HG02642 (cell line): ENCODE measurements at regions not wholly inside any gene's neighbourhood (a gene's known extent, or its start where the extent isn't known, plus 50 kb on each side); places are given as distances from the start of the nearest gene placed in this dataset.
A peak's percentile ranks its signal among the peaks of the same experiment; 100 is the strongest.

Experiments used
- ATAC-seq: cut with Tn5 transposase; IDR thresholded peaks from one replicate; pipeline ENCODE4 v1.9.1; 2021; ENCODE audit warnings: mild to moderate bottlenecking; ENCODE audit not compliant: unreplicated experiment, poor library complexity

DNA sequence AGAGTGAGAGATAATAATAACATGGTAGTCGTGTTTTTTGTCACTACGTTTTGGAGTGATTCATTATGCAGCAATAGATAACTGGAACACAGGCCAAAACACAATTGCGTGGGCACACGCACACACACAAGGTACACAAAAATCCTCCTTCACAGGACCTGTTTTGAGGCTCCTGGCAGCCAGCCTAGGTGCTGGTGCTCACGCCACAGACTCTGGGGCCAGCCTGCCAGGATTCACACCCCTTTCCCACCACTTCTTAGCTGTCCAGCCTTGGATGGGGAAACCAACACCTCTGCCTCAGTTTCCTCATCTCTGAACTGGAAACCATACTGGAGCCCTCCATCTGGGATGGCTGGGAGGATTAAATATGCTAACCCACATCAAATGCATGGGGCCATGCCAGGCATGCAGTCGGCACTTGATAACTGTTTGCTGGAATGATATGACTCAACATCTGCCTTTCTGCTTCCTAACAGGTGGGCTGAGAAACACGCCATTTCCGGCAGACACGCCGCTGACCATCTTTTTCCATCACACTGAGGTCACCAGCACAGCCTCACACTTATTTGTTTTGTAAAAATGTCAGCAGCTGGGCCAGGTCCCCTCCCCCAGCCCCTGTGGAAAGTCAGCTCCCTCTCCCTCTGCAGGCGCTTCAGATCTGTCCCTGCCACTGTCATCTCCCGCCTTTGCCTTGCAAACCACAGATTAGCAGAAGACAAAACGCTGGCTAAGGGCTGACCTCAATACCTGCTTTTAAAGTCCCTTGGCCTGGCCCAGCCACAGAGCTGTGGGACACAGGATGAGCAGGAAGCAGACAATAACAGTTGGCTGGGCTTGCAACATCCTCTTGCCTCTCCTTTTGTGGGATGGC lies 237.5 kb downstream of the BCOR start:
- peak; percentile 63 for ATAC-seq

DNA sequence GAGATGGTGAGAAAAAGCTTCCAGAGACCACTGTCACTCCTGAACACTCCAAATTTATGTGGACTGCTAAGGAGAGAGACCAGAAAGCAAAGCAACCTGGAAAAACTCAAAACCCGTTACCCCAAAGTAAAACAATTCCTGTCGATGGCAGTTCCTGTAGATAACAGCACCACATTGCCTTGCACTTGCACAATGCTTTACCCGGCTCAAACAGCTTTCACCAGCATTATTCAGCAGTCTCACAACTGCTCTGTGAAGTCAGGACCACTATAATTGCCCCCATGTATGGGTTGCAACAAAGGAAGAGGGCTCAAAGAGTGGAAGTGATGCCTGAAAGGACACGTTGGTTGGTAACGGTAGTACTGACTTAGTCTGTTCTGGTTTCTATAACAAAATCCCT lies 234.8 kb downstream of the BCOR start:
- no peak for ATAC-seq

GRCh38 chrX:39866229-39866628 lies 231.5 kb downstream of the BCOR start:
- no peak for ATAC-seq

DNA sequence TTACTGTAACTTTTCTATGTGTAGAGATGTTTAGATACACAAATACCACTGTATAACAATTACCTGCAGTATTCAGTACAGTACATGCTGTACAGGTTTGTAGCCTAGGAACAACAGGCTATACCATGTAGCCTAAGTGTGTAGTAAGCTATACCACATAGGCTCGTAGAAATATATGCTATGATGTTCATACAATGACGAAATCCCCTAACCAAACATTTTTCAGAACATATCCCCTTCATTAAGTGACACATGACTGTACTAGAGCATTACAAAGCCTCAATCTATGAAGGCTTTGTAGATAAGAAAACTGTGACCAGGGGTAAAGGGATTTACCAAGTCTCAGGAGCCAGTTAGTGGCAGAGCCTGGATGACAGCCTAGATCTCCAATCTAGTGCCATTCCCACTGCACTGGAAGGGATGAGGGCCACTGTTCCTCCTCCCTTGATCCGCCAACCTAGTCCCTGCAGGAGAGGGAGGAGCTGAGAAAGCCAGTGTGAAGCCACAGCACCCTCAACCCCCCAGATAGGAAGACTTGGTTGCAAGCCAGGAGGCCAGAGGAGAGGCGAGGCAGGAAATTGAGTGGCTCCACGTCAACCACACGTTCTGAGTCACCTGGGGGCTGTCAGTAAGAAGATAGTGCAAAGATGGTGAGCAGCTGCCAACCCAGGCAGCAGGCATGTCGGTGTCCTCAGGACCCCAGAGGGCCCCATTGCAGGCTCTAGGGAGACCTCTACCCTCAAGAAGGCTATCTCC lies 227.7 kb downstream of the BCOR start:
- no peak for ATAC-seq

DNA sequence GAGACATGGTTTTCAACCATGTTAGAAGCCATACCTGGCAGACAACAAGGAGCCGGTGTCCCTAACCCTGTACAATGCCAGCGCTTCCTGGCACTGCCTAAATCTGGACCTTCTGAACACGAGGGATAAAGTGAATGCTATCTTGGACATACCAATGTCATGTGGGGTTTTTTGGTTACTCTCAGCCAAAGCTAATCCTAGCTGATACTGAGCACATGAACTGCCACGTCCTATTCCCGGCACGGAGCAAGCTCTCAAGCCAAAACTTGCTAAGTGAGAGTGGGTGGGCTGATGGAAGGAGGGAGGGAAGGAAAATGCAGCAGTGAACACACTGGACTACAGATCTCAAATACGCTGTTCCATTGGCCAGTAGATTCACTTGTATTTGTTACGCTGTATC lies 226.1 kb downstream of the BCOR start:
- no peak for ATAC-seq

GRCh38 chrX:39873117-39873516 lies 224.6 kb downstream of the BCOR start:
- no peak for ATAC-seq

DNA sequence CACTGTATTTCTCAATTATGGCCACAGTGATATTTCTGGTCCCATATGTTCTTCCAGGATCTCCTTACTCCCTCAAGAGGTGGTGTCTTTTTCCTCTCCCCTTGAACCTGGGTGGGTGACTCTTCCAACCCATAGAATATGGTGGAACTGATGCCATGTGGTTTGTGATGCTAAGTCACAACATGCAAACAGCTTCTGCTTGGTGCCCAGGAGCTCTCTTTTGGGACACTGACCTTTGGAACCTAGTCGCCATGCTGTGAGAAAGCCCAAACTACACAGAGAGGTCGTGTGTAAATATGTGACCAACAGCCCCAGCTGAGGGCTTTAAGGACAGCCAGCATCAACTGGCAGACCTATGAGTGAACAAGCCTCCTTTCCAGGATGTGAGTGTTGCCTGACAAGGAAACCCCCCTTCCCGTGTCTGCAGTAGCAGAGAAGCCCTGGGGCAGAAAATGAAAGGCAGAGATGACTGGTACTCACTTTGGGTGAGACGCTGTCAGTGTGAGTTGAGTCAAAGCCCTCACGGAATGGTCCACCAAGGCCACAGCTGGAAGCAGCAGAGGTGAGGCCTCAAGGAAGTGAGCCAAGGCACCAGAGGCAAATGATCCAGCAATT lies 223.4 kb downstream of the BCOR start:
- ATAC-seq, result peak; percentile 97

DNA sequence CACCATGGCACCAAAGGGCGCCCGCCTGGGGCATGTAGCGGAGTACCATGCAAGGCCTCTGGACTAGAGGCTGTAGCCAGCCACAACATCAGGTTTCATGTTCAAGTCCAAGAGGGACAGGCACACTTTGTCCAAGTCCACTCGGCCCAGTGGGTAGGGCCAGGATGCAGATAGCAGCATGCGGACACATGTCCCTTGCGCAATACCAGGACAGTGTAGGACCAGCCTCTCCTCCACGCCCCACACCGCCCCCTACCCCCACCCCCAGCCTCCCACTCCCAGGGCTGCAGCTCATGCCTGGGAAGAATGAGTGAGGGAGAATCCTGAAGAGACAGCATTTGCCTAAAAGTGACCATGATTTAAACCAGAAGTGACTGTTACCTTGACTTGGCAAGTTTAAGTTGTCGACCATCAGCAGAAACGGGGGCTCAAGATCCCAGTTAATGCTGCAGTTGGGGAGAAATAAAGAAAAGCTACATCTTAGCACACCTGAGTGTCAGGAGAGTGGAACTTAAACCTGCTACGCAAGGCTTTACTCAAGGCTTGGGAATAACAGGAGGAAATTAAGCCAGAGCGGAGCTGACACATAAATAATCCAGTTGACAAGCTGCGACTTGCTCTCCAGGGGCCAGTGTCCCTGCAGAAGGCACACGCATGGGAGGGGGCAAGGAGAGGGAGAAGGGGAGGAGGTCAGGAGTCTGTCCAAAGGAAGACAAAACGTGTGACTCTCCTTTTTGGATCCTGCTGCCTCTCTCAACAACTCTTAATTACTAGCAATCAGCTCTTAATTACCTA lies 221.7 kb downstream of the BCOR start:
- no peak for ATAC-seq

DNA sequence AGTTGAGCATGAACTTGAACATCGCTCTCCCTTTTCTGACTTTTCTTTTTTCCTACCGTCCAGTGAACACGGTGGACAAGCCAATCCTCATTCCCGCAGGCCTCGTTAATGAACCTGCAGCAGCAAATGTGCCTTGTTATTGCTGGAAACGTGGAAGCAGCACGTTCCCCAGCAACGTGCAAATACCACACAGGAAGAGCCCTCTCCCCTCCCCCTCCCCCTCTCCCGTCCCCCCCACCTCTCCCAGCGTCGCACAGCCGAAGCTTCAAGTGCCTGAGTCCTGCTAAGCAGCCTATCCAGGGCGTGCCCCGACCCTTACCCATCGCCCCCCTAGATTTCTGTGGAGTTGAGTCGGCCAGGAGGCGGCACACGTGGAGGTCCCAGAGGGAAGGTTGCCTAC lies 219.9 kb downstream of the BCOR start:
- no peak for ATAC-seq

DNA sequence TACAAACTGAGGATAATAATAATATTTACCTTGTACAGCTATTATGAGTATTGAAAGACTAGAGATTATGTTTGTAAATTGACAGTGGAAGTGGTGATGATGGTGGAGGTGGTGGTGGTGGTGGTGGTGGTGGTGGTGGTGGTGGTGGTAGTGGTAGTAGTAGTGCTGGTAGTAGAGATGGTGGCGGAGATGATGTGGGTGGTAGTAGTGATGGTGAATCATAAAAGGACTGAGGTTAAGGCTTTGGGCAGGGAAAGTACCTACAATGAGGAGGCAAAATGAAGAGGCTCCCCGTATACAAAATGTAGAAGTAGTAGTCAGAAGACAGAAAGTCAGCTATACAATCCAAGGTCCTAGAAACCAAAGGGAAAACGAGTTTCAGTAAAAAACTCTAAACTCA lies 214.1 kb downstream of the BCOR start:
- ATAC-seq, result no peak

DNA sequence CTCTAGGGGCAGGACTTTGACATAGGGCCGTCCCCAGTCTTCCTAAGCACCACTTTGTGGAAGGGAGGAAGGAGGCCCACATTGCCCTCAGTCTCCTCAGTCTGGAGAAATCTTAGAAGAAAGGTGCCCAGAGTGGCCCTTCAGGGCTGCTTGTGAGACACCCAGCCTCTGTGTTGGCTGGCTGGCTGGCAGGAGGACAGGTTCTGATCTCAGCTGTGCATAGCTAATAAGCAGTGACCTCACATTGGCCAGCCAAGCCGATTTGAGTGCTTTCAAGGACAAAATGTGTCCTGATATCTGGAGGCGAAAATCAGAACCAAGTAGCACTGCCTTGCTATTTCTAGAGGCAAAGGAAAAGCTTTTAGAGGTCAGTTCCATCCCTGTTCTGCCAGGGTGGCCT lies 211.5 kb downstream of the BCOR start:
- ATAC-seq, result no peak

DNA sequence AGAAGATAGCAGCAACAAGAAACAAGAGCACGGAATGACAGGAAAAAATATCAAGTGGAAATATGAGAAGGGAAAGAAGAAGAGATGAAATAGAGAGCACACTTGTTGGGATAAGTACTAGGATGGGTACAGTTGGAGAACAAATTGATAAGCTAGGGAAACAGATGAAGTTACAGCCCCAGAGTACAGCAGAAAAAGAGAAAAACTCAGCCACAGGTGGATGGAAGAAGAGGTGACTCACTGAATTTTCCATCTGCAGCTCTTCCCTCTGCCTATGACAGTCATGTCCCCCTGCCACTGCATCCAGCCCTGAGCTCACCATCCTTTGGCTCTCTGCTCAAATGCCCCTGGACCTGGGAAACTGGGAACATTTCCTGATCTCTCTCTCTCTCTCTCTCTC lies 209.0 kb downstream of the BCOR start:
- no peak for ATAC-seq

- no peak for ATAC-seq
These were observed 208.1 kb downstream of the BCOR start for GRCh38 chrX:39889704-39890103.

DNA sequence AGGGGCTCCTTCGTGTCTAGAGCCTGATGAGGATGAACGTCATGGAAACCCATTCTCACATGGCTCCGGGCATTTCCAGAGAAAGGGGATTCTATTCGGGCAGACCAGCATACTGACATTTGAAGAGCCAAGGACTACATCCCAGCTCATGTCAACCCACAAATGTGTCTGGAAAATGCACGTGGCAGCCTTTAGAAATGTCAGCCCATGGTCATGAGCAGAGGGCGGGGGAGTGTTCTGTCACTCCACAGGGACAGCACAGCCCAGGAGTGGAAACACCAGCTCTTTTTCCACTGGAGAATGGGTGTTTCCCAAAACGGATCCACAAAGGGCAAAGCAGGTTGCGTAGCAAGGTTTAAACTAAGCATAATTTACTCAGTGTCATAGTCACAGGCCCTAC lies 207.0 kb downstream of the BCOR start:
- ATAC-seq, result no peak

DNA sequence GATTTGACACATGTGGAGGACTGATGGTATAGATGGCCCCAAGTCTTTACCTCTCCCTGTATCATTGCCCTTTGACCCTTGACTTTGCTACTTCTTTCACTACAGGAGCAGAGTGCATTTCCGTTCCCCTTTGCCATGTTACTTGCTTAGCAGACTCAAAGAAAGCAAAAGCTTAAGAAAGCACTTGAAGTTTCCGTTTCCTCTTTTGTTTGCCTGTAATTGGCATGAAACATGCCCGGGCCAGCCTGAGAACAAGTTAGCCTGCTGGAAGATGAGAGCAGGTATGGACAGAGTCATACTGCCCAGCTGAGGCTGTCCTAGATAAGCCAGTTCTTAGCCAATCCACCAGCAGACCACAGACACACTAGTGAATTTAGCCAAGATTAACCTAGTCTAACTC lies 206.0 kb downstream of the BCOR start:
- no peak for ATAC-seq

DNA sequence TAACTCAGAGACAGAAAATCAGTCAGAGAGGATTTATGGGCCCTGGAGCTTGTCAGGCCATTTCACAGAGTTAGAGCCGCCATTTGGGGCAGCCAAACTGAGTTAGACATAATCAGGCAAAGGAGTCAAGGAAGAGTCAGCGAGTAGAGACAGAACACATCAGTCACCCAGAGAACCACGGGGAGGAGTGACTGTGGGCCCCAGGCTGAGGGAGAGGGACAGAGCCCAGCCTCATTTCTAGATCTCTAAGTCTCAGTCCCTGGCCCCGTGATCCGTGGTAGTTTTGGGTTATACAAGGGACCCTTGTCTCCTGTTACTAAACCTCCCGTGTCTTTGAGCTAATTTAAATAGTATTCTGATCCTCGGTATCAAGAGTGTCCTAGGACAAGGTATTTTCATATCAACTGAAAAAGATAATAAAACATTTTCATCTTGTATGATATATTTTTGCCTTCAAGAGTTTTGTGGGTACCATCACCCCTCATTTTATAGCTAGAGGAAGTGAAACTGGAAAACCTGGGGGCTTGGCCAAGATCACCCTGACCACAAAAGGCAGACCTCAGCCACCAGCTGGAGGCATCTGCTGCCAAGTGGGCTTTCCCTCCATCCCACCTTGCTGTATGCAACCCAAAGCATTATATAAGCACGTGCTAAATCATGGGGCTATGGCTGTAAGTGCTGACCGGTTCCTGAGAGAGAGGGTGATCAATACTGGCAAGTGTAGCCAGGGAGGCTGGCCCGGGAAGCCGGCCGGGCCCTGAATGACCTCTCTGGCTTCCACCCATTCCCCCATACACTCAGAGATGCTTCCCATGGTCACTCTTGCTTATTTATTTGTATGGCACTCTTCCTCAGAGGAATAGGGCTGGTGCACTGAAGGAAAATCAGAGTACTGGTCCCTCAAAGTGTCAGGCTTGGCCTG lies 204.1 kb downstream of the BCOR start:
- no peak for ATAC-seq

DNA sequence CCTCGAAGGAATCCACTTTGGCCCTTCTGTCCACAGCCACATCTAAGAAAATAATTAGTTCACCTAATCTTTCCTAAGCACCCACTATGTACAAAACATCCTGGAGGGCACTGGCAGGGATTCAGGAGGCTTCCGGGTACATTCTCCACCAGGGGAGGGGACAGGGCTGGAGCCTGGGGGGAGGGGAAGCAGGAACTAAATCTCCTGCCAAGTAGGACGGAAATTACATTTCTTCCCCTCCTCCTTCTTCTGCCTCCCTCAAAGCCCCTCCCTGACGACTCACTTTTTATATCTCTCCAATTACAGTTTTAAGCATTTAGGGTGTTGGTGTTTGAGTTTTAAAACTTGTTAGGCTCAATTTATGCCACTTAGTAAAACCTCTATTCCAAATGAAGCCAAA lies 203.1 kb downstream of the BCOR start:
- no peak for ATAC-seq

- no peak for ATAC-seq
These were observed 202.3 kb downstream of the BCOR start for GRCh38 chrX:39895218-39896110.
